Right lobe of liver (tissue), 4 donors: ENCODE measurements at regions not wholly inside any gene's neighbourhood (a gene's known extent, or its start where the extent isn't known, plus 50 kb on each side); places are given as distances from the start of the nearest gene placed in this dataset.
"Not testable (repeated sequence)": the region's sequence is repeated elsewhere in the genome, so short reads cannot be mapped to it uniquely, and the experiment has no call there.

ENCODE experiments used
- POLR2A ChIP-seq: fragments of 450-650 bp; IDR thresholded peaks from one replicate; pipeline ENCODE4 v1.6.1; 2017; ENCODE audit warnings: antibody characterized with exemption, mild to moderate bottlenecking
- TF ChIP-seq, protein P1 (sequence below), 4 donors: fragments of 200-600 bp in 3 of 4; fragments of 450-650 bp in 1 of 4; IDR thresholded peaks; one replicate each; pipeline versions ENCODE4 v1.5.1 to v1.8.0; 2016 to 2022; ENCODE audit warnings: antibody characterized with exemption in 4 of 4, mild to moderate bottlenecking in 2 of 4
- donor health status: DM: no; HTN: no; CAD: no.
- donor health status: DM: no; HTN: no; CAD: no.
- donor health status: DM: no; HTN: yes; CAD: no.

DNA sequence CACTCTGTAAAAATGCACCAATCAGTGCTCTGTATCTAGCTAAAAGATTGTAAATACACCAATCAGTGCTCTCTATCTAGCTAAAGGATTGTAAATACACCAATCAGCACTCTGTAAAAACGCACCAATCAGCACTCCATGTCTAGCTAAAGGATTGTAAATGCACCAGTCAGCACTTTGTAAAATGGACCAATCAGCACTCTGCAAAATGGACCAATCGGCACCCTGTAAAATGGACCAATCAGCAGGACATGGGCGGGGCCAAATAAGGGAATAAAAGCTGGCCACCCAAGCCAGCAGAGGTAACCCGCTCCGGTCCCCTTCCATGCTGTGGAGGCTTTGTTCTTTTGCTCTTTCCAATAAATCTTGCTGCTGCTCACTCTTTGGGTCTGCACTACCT, 140.7 kb downstream of the ELOVL4 start:
- TF ChIP-seq, protein P1, sequence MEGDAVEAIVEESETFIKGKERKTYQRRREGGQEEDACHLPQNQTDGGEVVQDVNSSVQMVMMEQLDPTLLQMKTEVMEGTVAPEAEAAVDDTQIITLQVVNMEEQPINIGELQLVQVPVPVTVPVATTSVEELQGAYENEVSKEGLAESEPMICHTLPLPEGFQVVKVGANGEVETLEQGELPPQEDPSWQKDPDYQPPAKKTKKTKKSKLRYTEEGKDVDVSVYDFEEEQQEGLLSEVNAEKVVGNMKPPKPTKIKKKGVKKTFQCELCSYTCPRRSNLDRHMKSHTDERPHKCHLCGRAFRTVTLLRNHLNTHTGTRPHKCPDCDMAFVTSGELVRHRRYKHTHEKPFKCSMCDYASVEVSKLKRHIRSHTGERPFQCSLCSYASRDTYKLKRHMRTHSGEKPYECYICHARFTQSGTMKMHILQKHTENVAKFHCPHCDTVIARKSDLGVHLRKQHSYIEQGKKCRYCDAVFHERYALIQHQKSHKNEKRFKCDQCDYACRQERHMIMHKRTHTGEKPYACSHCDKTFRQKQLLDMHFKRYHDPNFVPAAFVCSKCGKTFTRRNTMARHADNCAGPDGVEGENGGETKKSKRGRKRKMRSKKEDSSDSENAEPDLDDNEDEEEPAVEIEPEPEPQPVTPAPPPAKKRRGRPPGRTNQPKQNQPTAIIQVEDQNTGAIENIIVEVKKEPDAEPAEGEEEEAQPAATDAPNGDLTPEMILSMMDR (IDR thresholded peaks at IDR 0.05) = not testable (repeated sequence)
- TF ChIP-seq POLR2A = not testable (repeated sequence)
